Peyer's patch (tissue), 4 donors: ENCODE measurements at regions not wholly inside any gene's neighbourhood (a gene's known extent, or its start where the extent isn't known, plus 50 kb on each side); places are given as distances from the start of the nearest gene placed in this dataset.

Experiments
- DNase-seq, 3 donors: peaks; one replicate each; pipeline ENCODE4 v3.0.0-alpha.2; 2017 to 2019
- H3K27ac ChIP-seq, 4 donors: fragments of 200-600 bp; sonication (generic); one replicate each; pipeline ENCODE4 v1.5.1; 2016 to 2019
- H3K27me3 ChIP-seq, 2 donors: fragments of 200-600 bp; sonication (generic); one replicate each; pipeline ENCODE4 v1.5.1; 2019
- H3K36me3 ChIP-seq, 3 donors: fragments of 200-600 bp; sonication (generic); one replicate each; pipeline ENCODE4 v1.5.1; 2016 to 2019
- H3K4me1 ChIP-seq, 4 donors: fragments of 200-600 bp; sonication (generic); one replicate each; pipeline ENCODE4 v1.5.1; 2016 to 2019
- H3K4me3 ChIP-seq, 4 donors: fragments of 200-600 bp; sonication (generic); 1 replicate in 3 of 4; 2 replicates in 1 of 4; pipeline ENCODE4 v1.5.1; 2016 to 2019; ENCODE audit warnings: mild to moderate bottlenecking in 1 of 4
- H3K9me3 ChIP-seq, 4 donors: fragments of 200-600 bp; sonication (generic); one replicate each; pipeline ENCODE4 v1.5.1; 2016 to 2019; ENCODE audit warnings: mild to moderate bottlenecking in 1 of 4
- CTCF ChIP-seq, 6 experiments: fragments of 450-650 bp in 4 of 6; fragments of 200-600 bp in 2 of 6; sonication (generic) in 1 of 6; IDR thresholded peaks; one replicate each; pipeline ENCODE4 v1.5.1; 2017 to 2019; ENCODE audit warnings: antibody characterized with exemption in 6 of 6, mild to moderate bottlenecking in 3 of 6, moderate library complexity in 1 of 6
- POLR2A ChIP-seq, 2 donors: fragments of 450-650 bp; IDR thresholded peaks; one replicate each; pipeline ENCODE4 v1.5.1; 2017; ENCODE audit warnings: antibody characterized with exemption in 2 of 2, mild to moderate bottlenecking in 2 of 2, moderate library complexity in 2 of 2

GRCh38 chr2:2906091-2906490 lies 471.5 kb downstream of the EIPR1 start:
- no peak for TF ChIP-seq POLR2A (IDR thresholded peaks at IDR 0.05)
- no peak for TF ChIP-seq CTCF (IDR thresholded peaks at IDR 0.05)
- Histone ChIP-seq H3K36me3 (no peaks in the 10 kb centered on the region), H3K4me3 (no peak overlapping the region), H3K9me3 (no peaks in the 10 kb centered on the region), H3K27ac (no peak overlapping the region), H3K4me1 (no peaks in the 10 kb centered on the region), H3K27me3 (no peaks in the 10 kb centered on the region)
- no peak for DNase-seq

GRCh38 chr2:2904721-2905350 lies 472.8 kb downstream of the EIPR1 start:
- TF ChIP-seq POLR2A (IDR thresholded peaks at IDR 0.05): no peak
- TF ChIP-seq CTCF (IDR thresholded peaks at IDR 0.05): no peak
- H3K9me3 ChIP-seq: no peaks in the 10 kb centered on the region
- no peaks in the 10 kb centered on the region for H3K36me3 ChIP-seq
- H3K4me3 ChIP-seq: no peak overlapping the region
- DNase-seq: no peak
- H3K4me1 ChIP-seq: no peaks in the 10 kb centered on the region
- no peaks in the 10 kb centered on the region for H3K27me3 ChIP-seq
- no peak overlapping the region for H3K27ac ChIP-seq

- H3K27me3 ChIP-seq: no peaks in the 10 kb centered on the region
- H3K4me1 ChIP-seq: no peaks in the 10 kb centered on the region
- no peak overlapping the region for H3K27ac ChIP-seq
- DNase-seq: no peak
- TF ChIP-seq CTCF (IDR thresholded peaks at IDR 0.05) (no peak), POLR2A (IDR thresholded peaks at IDR 0.05) (no peak)
- H3K9me3 ChIP-seq: no peaks in the 10 kb centered on the region
- no peak overlapping the region for H3K4me3 ChIP-seq
- H3K36me3 ChIP-seq: no peaks in the 10 kb centered on the region
These were observed 474.9 kb downstream of the EIPR1 start for GRCh38 chr2:2902547-2903281.

GRCh38 chr2:2901384-2902345 lies 476.0 kb downstream of the EIPR1 start:
- H3K9me3 ChIP-seq: no peaks in the 10 kb centered on the region
- no peak overlapping the region for H3K27ac ChIP-seq
- H3K4me3 ChIP-seq: no peak overlapping the region
- DNase-seq: no peak
- no peak for TF ChIP-seq CTCF (IDR thresholded peaks at IDR 0.05)
- no peak for TF ChIP-seq POLR2A (IDR thresholded peaks at IDR 0.05)
- H3K36me3 ChIP-seq: no peaks in the 10 kb centered on the region
- H3K4me1 ChIP-seq: no peaks in the 10 kb centered on the region
- no peaks in the 10 kb centered on the region for H3K27me3 ChIP-seq

GRCh38 chr2:2899826-2900225 lies 477.8 kb downstream of the EIPR1 start:
- TF ChIP-seq POLR2A (IDR thresholded peaks at IDR 0.05) (no peak), CTCF (IDR thresholded peaks at IDR 0.05) (no peak)
- Histone ChIP-seq H3K27me3 (no peaks in the 10 kb centered on the region), H3K4me3 (no peak overlapping the region), H3K27ac (no peak overlapping the region), H3K4me1 (no peaks in the 10 kb centered on the region), H3K9me3 (peaks cover 0 to 5% (median 0%) of the 10 kb centered on the region in 4 donors), H3K36me3 (no peaks in the 10 kb centered on the region)
- DNase-seq: no peak
